ENCODE measurements at regions not wholly inside any gene's neighbourhood (a gene's known extent, or its start where the extent isn't known, plus 50 kb on each side); places are given as distances from the start of the nearest gene placed in this dataset.
"Not testable (repeated sequence)": the region's sequence is repeated elsewhere in the genome, so short reads cannot be mapped to it uniquely, and the experiment has no call there.

- no peak for DNase-seq
These were observed 92.7 kb downstream of the C12orf75 start for GRCh38 chr12:105423237-105423636.

GRCh38 chr12:105423921-105424320 is 93.4 kb downstream of the C12orf75 start:
- DNase-seq = no peak

- no peak for DNase-seq
These were observed 95.0 kb downstream of the C12orf75 start for GRCh38 chr12:105425254-105426174.

- DNase-seq = no peak
These were observed 96.3 kb downstream of the C12orf75 start for GRCh38 chr12:105426766-105427165.

- DNase-seq = no peak
These were observed 97.4 kb downstream of the C12orf75 start for GRCh38 chr12:105427883-105428282.

- no peak for DNase-seq
These were observed 98.4 kb downstream of the C12orf75 start for GRCh38 chr12:105428793-105429395.

- DNase-seq = no peak
These were observed 99.0 kb downstream of the C12orf75 start for GRCh38 chr12:105429511-105429910.

- no peak for DNase-seq
These were observed 101.1 kb downstream of the C12orf75 start for GRCh38 chr12:105431537-105432100.

GRCh38 chr12:105433804-105434203 is 103.3 kb downstream of the C12orf75 start:
- DNase-seq = no peak

GRCh38 chr12:105436636-105437035 is 106.1 kb downstream of the C12orf75 start:
- DNase-seq = no peak

GRCh38 chr12:105440037-105440664 is 109.7 kb downstream of the C12orf75 start:
- no peak for DNase-seq

GRCh38 chr12:105443802-105444652 is 113.5 kb downstream of the C12orf75 start:
- no peak for DNase-seq

- DNase-seq = no peak
These were observed 114.2 kb downstream of the C12orf75 start for GRCh38 chr12:105444653-105445102.

GRCh38 chr12:105445249-105445648 is 114.8 kb downstream of the C12orf75 start:
- DNase-seq = no peak

GRCh38 chr12:105445649-105446048 is 115.2 kb downstream of the C12orf75 start:
- no peak for DNase-seq

GRCh38 chr12:105446460-105446859 is 116.0 kb downstream of the C12orf75 start:
- DNase-seq = not testable (repeated sequence)

GRCh38 chr12:105449431-105449830 is 118.9 kb downstream of the C12orf75 start:
- DNase-seq = no peak

- no peak for DNase-seq
These were observed 120.7 kb downstream of the C12orf75 start for GRCh38 chr12:105451211-105451610.

- DNase-seq = no peak
These were observed 121.3 kb downstream of the C12orf75 start for GRCh38 chr12:105451798-105452197.

- no peak for DNase-seq
These were observed 122.8 kb downstream of the C12orf75 start for GRCh38 chr12:105453316-105453715.

- no peak for DNase-seq
These were observed 124.2 kb downstream of the C12orf75 start for GRCh38 chr12:105454688-105455087.

GRCh38 chr12:105455261-105455660 is 124.8 kb downstream of the C12orf75 start:
- DNase-seq = peak; percentile 64

Measured in NCI-H748 treated with DMSO at 0.1 percent for 48 hours (cell line).